Hepatocyte (in vitro differentiated cells): ENCODE measurements at regions not wholly inside any gene's neighbourhood (a gene's known extent, or its start where the extent isn't known, plus 50 kb on each side); places are given as distances from the start of the nearest gene placed in this dataset.

ENCODE experiments used
- CTCF ChIP-seq: fragments of 200-600 bp; sonication (generic); IDR thresholded peaks from 2 replicates; pipeline ENCODE4 v1.5.1; 2016; ENCODE audit warnings: antibody characterized with exemption, mild to moderate bottlenecking; ENCODE audit not compliant: poor library complexity
- EZH2 ChIP-seq: fragments of 200-600 bp; sonication (generic); IDR thresholded peaks from 2 replicates; pipeline ENCODE4 v1.6.1; 2016; ENCODE audit warnings: antibody characterized with exemption, mild to moderate bottlenecking, borderline replicate concordance
- EZH2phosphoT487 ChIP-seq: fragments of 200-600 bp; sonication (generic); IDR thresholded peaks from one replicate; pipeline ENCODE4 v1.6.1; 2018; ENCODE audit warnings: antibody characterized with exemption, mild to moderate bottlenecking, low read depth, moderate library complexity; ENCODE audit not compliant: unreplicated experiment, severe bottlenecking

GRCh38 chr5:30765706-30766105 is 427.8 kb upstream of the CDH6 start:
- no peak for TF ChIP-seq CTCF
- TF ChIP-seq EZH2 = no peak
- TF ChIP-seq EZH2phosphoT487 = no peak
